GM12892 (cell line): ENCODE measurements at regions not wholly inside any gene's neighbourhood (a gene's known extent, or its start where the extent isn't known, plus 50 kb on each side); places are given as distances from the start of the nearest gene placed in this dataset.

Source experiments
- DNase-seq: peaks from one replicate; pipeline ENCODE4 v3.0.0; 2011; ENCODE audit not compliant: insufficient read length
- FAIRE-seq: peaks from 2 replicates; lab custom pipeline; 2011; peaks lifted over from hg19 to GRCh38; lab: Jason Lieb, UNC
- POLR2A ChIP-seq: IDR thresholded peaks from 2 replicates; pipeline ENCODE4 v1.6.1; 2011; ENCODE audit warnings: low read depth, low read length, control low read depth
- POLR2AphosphoS5 ChIP-seq: IDR thresholded peaks from 2 replicates; pipeline ENCODE4 v1.6.1; 2011; ENCODE audit warnings: low read depth, low read length, control low read depth
- TAF1 ChIP-seq: IDR thresholded peaks from 2 replicates; pipeline ENCODE4 v1.6.1; 2011; ENCODE audit warnings: low read depth, mild to moderate bottlenecking, control low read depth, low read length, borderline replicate concordance

DNA sequence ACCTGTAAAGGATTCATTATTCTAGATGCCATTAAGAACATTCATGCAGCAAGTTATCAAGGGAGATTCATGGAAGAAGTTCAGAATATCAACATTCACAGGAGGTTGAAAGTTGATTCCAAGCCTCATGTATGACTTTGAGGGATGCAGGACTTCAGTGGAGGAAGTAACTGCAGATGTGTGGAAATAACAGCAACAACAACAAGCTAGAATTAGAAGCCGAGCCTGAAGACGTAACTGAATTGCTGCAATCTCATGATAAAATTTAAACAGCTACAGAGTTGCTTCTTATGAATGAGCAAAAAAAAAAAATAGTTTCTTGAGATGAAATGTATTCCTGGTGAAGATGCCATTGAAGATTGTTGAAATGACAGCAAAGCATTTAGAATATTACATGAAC lies 73.3 kb upstream of the NXT1 start:
- TF ChIP-seq POLR2A: no peak
- no peak for TF ChIP-seq TAF1
- TF ChIP-seq POLR2AphosphoS5: no peak
- no peak for FAIRE-seq

DNA sequence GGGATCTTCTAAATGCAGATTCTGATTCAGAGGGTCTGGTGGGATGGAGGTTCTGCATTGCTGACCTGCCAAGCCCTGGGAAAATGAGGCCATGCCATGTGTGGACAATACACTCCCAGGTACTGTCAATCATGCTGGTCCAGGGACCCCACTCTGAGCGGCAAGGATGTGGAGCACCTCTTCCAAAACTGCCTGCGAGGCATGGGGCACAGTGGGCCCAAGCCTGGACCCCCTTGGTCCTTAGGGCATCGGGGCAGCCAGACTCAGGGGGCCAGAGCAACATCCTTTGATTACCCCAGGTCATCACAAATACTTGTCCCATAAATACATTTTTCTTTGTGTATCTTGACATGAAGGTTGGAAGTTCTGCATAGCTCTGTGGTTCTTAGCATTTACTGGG lies 76.8 kb upstream of the NXT1 start:
- no peak for TF ChIP-seq TAF1
- TF ChIP-seq POLR2A: no peak
- TF ChIP-seq POLR2AphosphoS5: no peak
- no peak for DNase-seq
- no peak for FAIRE-seq

More for the DNA sequence above, 73.3 kb upstream of the NXT1 start:
- DNase-seq: no peak

DNA sequence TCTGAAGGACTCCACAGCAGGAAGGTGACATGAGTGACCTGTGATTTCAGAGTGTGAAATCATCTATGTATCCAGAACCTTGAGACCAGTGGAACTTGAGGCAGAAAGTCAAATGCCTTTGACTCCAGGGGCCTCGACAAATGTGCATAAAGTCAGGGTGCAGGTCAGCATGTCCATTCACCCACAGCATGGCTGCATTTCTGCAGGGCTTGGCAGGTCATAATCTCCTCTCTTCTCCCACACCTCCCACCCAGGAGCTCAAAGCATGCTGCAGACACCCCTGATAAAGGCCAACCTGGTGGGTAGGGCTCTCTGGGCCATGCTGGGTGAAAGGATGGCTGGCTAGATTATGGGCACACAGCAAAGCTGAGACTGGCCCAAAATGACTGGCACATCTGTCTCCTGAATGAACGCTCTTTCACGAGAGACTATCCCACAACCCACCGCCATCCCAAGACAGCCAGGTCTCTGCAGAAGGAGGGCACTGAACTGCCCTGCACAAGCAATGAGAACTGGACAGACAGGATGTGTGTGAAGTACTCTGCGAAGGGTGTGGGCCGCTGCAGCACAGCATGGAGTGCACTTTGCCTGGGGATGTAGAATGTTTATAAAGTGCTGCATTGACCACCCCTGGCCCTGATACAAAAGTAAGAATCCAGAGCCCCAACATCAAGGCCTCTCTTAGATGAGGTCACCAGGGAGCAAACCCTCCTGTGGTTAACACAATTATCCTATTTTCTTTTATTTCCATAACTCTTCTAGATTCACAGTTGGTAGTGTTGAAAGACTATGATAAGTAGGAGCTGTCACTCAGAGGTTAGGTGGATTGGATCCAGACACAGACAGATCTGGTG lies 78.2 kb upstream of the NXT1 start:
- FAIRE-seq (no peak), DNase-seq (no peak)
- TF ChIP-seq POLR2AphosphoS5 (no peak), TAF1 (no peak), POLR2A (no peak)

DNA sequence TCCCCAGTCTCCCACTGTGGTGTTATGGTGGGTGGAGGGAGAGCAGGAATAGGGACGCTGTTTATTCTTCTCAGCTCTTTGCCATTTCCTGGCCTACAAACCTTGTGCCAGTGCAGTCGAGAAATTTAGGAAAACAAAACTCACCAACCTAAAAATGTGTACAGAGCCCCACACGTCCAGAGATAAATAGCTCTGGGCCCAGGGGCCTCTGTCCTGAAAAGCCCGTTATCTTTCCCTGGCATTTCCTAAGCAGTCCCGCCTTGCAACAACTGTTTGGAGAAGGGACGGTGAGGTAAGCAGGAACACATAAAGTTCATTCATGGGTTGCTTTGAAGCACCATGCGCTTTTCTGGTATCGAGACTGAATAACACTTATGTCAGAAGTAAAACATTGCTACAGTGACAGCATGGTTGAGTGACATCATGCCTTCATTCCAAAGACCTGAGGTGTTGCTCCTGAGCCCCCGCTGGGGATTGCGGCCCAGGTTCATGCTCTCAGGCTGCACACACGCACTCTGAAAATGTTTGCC lies 80.1 kb upstream of the NXT1 start:
- no peak for TF ChIP-seq POLR2AphosphoS5
- FAIRE-seq: no peak

DNA sequence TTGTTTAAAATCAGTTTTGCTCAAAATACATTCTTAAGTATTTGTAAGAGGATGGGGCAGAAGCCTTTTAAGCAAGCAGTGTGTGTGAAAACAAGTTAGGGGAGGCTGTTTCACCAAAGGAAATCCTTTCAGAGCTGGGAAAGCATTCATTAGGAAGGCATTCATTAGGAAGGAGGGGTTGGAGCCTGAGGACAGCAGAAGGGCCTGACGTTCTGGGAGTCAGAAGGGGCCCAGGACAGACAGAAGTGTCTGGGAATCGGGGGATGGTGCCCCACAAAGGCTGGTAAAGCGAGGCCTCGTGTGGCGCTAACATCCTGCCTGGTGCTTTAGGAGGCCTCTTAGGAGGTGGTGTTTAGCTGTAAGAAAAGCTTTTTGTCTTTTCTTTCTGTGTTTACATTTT lies 80.6 kb upstream of the NXT1 start:
- FAIRE-seq: no peak
- no peak for DNase-seq
- TF ChIP-seq TAF1: no peak

More for the DNA sequence above, 80.1 kb upstream of the NXT1 start:
- DNase-seq: no peak

DNA sequence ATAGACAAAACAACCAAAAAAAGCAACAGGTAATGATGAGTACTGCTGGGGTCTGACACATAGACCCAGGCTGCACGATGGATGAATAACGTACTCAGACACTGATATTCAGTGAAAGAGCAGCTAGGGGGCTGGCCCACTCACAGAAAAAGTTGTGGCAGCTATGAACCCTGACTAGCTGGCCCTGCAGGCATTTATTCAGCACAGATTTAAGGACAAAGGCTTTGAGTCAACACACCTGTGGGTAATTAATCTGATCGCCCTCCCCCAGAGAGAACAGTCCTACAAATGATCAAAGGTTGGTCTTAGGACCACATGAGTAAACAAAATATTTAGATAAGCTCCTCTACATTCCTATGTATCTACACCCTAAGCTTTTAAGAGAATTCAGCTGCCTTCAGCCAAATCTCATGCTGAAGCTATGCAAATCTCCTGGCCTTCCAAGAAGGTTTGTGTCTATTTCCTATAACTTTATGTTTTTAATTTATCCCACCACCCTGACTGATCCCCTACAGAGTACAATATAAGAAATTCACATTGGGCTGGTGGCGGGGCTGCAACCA lies 81.7 kb upstream of the NXT1 start:
- DNase-seq (no peak), FAIRE-seq (no peak)
- TF ChIP-seq POLR2A (no peak), POLR2AphosphoS5 (no peak), TAF1 (no peak)

DNA sequence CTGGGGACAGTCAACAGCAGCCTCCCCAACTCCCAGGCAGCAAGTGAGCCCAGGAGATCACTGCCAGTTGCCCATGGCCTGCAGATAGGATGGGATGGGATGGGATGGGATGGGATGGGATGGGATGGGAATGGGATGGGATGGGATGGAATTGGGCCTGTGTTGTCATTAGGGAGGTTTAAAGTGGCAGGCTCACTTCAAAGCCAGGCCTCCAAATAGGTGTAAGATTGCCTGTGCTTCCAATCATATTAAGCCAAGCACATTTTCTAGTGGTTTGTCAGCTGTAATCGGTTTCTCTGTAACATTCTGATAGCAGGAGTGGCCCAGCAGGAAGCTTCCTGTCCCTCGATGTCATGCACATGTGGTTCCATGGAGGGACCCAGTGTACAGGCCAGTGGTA lies 82.7 kb upstream of the NXT1 start:
- TF ChIP-seq POLR2AphosphoS5 (no peak), POLR2A (no peak), TAF1 (no peak)
- no peak for FAIRE-seq
- DNase-seq: no peak

DNA sequence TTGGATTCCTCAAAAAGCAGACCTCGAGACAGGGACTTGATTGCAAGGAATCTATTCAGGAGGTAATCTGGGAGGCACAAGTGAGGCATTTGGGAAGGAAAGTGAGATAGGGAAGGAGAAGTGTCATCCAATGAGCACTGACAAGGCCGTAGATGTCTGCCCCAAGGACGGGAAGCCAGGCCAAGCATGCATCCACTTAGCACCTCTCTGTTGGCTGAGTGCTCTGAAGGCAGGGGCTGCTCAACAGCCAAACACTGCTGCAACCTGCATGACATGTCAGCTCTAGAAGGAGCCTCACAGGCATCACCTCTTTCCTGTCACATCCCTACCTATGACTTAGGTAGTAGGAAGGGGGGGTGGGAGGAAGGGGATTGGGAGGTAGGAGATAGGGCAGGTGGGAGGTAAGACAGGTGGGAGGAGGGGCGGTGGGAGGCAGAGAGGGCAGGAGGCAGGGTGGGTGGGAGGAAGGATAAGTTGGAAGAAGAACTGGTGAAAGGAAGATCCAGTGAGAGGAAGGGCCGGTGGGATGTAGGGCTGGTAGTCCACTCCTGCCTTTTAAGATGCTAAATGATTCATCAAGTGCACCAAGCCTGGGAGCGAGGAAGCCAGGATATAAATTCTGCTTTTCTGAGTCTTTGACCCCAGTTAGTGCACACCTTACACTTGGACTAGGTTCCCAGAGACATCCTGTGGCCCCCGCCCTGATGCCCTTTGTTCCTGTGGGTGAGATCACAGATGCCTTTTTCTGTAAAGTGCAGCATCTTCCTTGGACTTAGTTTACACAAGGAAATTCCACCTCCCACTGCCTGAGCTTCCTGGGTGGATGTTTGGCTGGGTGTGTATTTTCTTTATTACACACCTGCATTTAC lies 83.8 kb upstream of the NXT1 start:
- TF ChIP-seq TAF1 (no peak), POLR2A (no peak), POLR2AphosphoS5 (no peak)
- DNase-seq (no peak), FAIRE-seq (no peak)

DNA sequence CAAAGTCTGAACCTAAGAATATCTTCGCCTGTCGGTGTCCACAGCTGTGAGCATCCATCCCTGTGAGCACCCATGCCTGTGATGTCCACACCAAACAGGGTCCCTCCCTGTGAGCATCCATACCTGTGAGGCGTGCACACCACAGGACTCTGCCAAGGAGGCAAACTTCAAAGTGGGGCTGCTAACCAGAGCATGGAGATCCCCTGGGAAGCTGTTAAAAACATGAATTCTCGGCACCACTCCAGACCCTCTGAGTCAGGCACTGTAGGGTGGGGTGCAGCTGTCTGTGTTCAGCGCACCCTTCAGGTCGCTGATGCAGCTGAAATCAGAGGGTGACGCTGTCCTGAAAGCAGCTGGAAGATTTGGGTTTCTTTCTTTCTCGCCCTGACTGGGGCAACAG lies 85.4 kb upstream of the NXT1 start:
- TF ChIP-seq TAF1 (no peak), POLR2AphosphoS5 (no peak), POLR2A (no peak)
- FAIRE-seq: no peak

DNA sequence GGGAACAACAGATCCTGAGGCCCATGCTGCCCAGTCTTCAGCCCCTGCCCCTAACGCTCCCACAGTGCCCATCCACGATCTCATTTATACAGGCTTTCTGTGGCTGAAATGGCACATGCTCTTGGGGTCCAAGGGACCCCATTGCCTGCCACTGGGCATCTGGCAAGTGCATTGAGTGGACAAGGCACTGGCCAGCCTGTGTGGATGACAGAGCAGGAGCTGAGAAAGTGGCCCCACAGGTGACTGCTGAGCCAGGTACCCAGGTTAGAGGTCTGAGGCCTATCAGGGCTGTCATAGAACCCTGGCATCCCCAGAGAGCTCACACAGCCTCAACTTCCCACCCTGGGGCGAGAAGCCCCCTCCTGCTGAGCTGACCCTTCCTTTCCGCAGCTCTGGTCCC lies 86.0 kb upstream of the NXT1 start:
- no peak for FAIRE-seq
- no peak for DNase-seq
- TF ChIP-seq TAF1 (no peak), POLR2AphosphoS5 (no peak), POLR2A (no peak)

More for the DNA sequence above, 85.4 kb upstream of the NXT1 start:
- no peak for DNase-seq

DNA sequence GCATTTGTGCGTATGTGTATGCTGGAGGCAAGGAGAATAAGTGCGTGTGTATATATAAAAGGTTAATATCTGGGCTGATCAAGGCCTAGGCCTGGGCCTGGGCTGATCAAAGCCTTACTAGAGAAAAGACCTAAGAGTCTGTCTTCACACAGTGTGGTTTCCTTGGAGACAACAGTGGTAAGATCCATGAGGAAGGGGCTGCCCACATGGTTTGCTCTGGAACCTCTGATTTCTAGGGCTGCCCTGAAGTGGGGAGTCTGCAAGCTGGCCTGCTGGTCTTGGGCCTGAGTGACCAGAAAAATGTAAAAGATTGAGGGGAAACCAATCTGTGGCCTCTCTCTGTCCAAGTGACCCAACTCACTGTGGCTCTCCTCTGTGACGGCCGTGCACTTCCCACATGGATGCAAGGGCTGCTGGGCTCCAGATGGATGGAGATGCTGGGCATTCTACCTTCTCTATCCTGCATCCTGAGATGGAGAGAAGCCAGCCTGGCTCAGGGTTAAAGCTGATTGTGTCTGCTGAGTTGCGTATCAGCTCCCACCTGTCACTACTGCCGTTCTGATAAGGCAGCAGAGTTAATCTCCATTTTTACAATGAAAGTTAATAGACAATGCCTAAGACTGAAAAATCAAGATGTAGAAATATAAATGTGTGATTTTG lies 90.3 kb upstream of the NXT1 start:
- TF ChIP-seq POLR2A: no peak
- no peak for TF ChIP-seq TAF1
- TF ChIP-seq POLR2AphosphoS5: no peak
- DNase-seq (no peak), FAIRE-seq (no peak)

DNA sequence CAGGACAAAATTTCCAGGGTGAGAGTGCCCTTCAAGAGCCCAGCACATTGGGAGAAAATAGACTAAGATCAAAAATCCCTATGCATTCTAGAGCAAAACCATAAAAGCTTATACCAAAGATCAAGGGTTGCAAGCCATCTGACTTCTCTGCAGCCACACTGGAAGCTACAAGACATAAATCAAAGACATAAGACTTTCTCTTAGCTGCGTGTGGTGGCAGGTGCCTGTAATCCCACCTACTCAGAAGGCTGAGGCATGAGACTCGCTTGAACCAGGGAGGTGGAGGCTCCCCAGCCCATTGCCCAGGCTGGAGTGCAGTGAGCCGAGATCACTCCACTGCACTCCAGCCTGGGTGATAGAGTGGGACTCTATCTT lies 91.9 kb upstream of the NXT1 start:
- DNase-seq: no peak
- FAIRE-seq: no peak

More for the DNA sequence above, 91.9 kb upstream of the NXT1 start:
- TF ChIP-seq POLR2A: no peak
- TF ChIP-seq TAF1: no peak
- TF ChIP-seq POLR2AphosphoS5: no peak
